Nephron progenitor cell (in vitro differentiated cells): ENCODE measurements at regions not wholly inside any gene's neighbourhood (a gene's known extent, or its start where the extent isn't known, plus 50 kb on each side); places are given as distances from the start of the nearest gene placed in this dataset.
A peak's percentile ranks its signal among the peaks of the same experiment; 100 is the strongest.
"Not testable (repeated sequence)": the region's sequence is repeated elsewhere in the genome, so short reads cannot be mapped to it uniquely, and the experiment has no call there.

Source experiments
- DNase-seq: peaks from one replicate; pipeline ENCODE4 v3.0.0; 2021
- H3K27ac Mint-ChIP-seq: 2 replicates; pipeline ENCODE4 v1.8.0; 2021; ENCODE audit warnings: mild to moderate bottlenecking, moderate library complexity, mixed read lengths
- H3K27me3 Mint-ChIP-seq: 2 replicates; pipeline ENCODE4 v1.8.0; 2021; ENCODE audit warnings: mild to moderate bottlenecking, low read depth, mixed read lengths; ENCODE audit not compliant: poor library complexity
- H3K36me3 Mint-ChIP-seq: 2 replicates; pipeline ENCODE4 v1.8.0; 2021; ENCODE audit warnings: low read depth, mixed read lengths
- H3K4me1 Mint-ChIP-seq: 2 replicates; pipeline ENCODE4 v1.8.0; 2021; ENCODE audit warnings: mixed read lengths
- H3K4me3 Mint-ChIP-seq: 2 replicates; pipeline ENCODE4 v1.8.0; 2021; ENCODE audit warnings: mild to moderate bottlenecking, moderate library complexity, mixed read lengths
- H3K9me3 Mint-ChIP-seq: 2 replicates; pipeline ENCODE4 v1.8.0; 2021; ENCODE audit warnings: mild to moderate bottlenecking, moderate library complexity, mixed read lengths
- CTCF ChIP-seq: fragments of 200-600 bp; sonication (generic); IDR thresholded peaks from 2 replicates; pipeline ENCODE4 v1.5.0; 2021; ENCODE audit warnings: antibody characterized with exemption

- DNase-seq: no peak
- H3K27ac Mint-ChIP-seq: no peak overlapping the region
- H3K27me3 Mint-ChIP-seq: no peaks in the 10 kb centered on the region
- peaks cover 15% of the 10 kb centered on the region for H3K4me1 Mint-ChIP-seq
- H3K36me3 Mint-ChIP-seq: peaks cover 11% of the 10 kb centered on the region
- TF ChIP-seq CTCF: no peak
- H3K9me3 Mint-ChIP-seq: peaks cover 30% of the 10 kb centered on the region
- no peak overlapping the region for H3K4me3 Mint-ChIP-seq
Measured at GRCh38 chr6:7025861-7026260, 81.9 kb upstream of the RREB1 start.

GRCh38 chr6:7028963-7029362 lies 78.8 kb upstream of the RREB1 start:
- H3K9me3 Mint-ChIP-seq: peaks cover 30% of the 10 kb centered on the region
- not testable (repeated sequence) for H3K4me3 Mint-ChIP-seq, H3K27ac Mint-ChIP-seq, H3K27me3 Mint-ChIP-seq, DNase-seq
- peaks cover 15% of the 10 kb centered on the region for H3K4me1 Mint-ChIP-seq
- peaks cover 11% of the 10 kb centered on the region for H3K36me3 Mint-ChIP-seq

GRCh38 chr6:7030968-7031367 lies 76.8 kb upstream of the RREB1 start:
- H3K9me3 Mint-ChIP-seq: peaks cover 24% of the 10 kb centered on the region
- peaks cover 11% of the 10 kb centered on the region for H3K36me3 Mint-ChIP-seq
- not testable (repeated sequence) for H3K27ac Mint-ChIP-seq, H3K4me3 Mint-ChIP-seq, H3K27me3 Mint-ChIP-seq, DNase-seq
- peaks cover 15% of the 10 kb centered on the region for H3K4me1 Mint-ChIP-seq

- DNase-seq: no peak
- H3K27me3 Mint-ChIP-seq: peaks cover 3% of the 10 kb centered on the region
Measured at GRCh38 chr6:7033202-7033601, 74.6 kb upstream of the RREB1 start.

GRCh38 chr6:7034055-7034454 lies 73.7 kb upstream of the RREB1 start:
- Mint-ChIP-seq H3K27ac (no peak overlapping the region), H3K27me3 (peaks cover 3% of the 10 kb centered on the region), H3K36me3 (no peaks in the 10 kb centered on the region), H3K9me3 (peaks cover 8% of the 10 kb centered on the region), H3K4me1 (peaks cover 11% of the 10 kb centered on the region), H3K4me3 (no peak overlapping the region)
- no peak for DNase-seq
- no peak for TF ChIP-seq CTCF

More at GRCh38 chr6:7033202-7033601, 74.6 kb upstream of the RREB1 start:
- H3K27ac Mint-ChIP-seq: no peak overlapping the region
- no peak overlapping the region for H3K4me3 Mint-ChIP-seq
- no peak for TF ChIP-seq CTCF
- peaks cover 5% of the 10 kb centered on the region for H3K9me3 Mint-ChIP-seq
- H3K36me3 Mint-ChIP-seq: peaks cover 1% of the 10 kb centered on the region
- H3K4me1 Mint-ChIP-seq: peaks cover 15% of the 10 kb centered on the region

GRCh38 chr6:7035837-7036249 lies 71.9 kb upstream of the RREB1 start:
- Mint-ChIP-seq H3K4me1 (peaks cover 9% of the 10 kb centered on the region), H3K27ac (no peak overlapping the region), H3K36me3 (no peaks in the 10 kb centered on the region), H3K9me3 (peaks cover 6% of the 10 kb centered on the region), H3K27me3 (peaks cover 3% of the 10 kb centered on the region), H3K4me3 (no peak overlapping the region)
- DNase-seq: no peak
- no peak for TF ChIP-seq CTCF

GRCh38 chr6:7041511-7042026 lies 66.2 kb upstream of the RREB1 start:
- DNase-seq: no peak
- H3K27ac Mint-ChIP-seq: peak overlapping the region; percentile 74
- peaks cover 4% of the 10 kb centered on the region for H3K27me3 Mint-ChIP-seq
- peaks cover 35% of the 10 kb centered on the region for H3K4me1 Mint-ChIP-seq
- no peak for TF ChIP-seq CTCF
- H3K4me3 Mint-ChIP-seq: peak overlapping the region; percentile 29
- peaks cover 6% of the 10 kb centered on the region for H3K9me3 Mint-ChIP-seq
- no peaks in the 10 kb centered on the region for H3K36me3 Mint-ChIP-seq
